HG03439 (cell line): ENCODE measurements at regions not wholly inside any gene's neighbourhood (a gene's known extent, or its start where the extent isn't known, plus 50 kb on each side); places are given as distances from the start of the nearest gene placed in this dataset.
"Not testable (repeated sequence)": the region's sequence is repeated elsewhere in the genome, so short reads cannot be mapped to it uniquely, and the experiment has no call there.

Experiments used
- ATAC-seq: cut with Tn5 transposase; IDR thresholded peaks from one replicate; pipeline ENCODE4 v1.9.1; 2021; ENCODE audit warnings: mild to moderate bottlenecking, moderate library complexity; ENCODE audit not compliant: unreplicated experiment

GRCh38 chr10:61279400-61279799, 173.8 kb downstream of the TMEM26 start:
- ATAC-seq = no peak

GRCh38 chr10:61278556-61278955, 174.6 kb downstream of the TMEM26 start:
- ATAC-seq = no peak

GRCh38 chr10:61272781-61273180, 180.4 kb downstream of the TMEM26 start:
- ATAC-seq = no peak

GRCh38 chr10:61271127-61271780, 181.9 kb downstream of the TMEM26 start:
- no peak for ATAC-seq

GRCh38 chr10:61263518-61263917, 189.7 kb downstream of the TMEM26 start:
- no peak for ATAC-seq

- no peak for ATAC-seq
These were observed 190.5 kb downstream of the TMEM26 start for GRCh38 chr10:61262486-61263261.

- no peak for ATAC-seq
These were observed 195.2 kb downstream of the TMEM26 start for GRCh38 chr10:61257956-61258496.

- no peak for ATAC-seq
These were observed 196.0 kb downstream of the TMEM26 start for GRCh38 chr10:61257136-61257535.

- not testable (repeated sequence) for ATAC-seq
These were observed 200.9 kb downstream of the TMEM26 start for GRCh38 chr10:61252326-61252725.

GRCh38 chr10:61251089-61251488, 202.1 kb downstream of the TMEM26 start:
- no peak for ATAC-seq

- ATAC-seq = no peak
These were observed 203.1 kb downstream of the TMEM26 start for GRCh38 chr10:61250131-61250530.

- ATAC-seq = no peak
These were observed 205.2 kb downstream of the TMEM26 start for GRCh38 chr10:61248013-61248412.

- ATAC-seq = no peak
These were observed 208.9 kb downstream of the TMEM26 start for GRCh38 chr10:61244261-61244775.

- ATAC-seq = no peak
These were observed 220.4 kb downstream of the TMEM26 start for GRCh38 chr10:61232780-61233179.

- ATAC-seq = no peak
These were observed 227.2 kb downstream of the TMEM26 start for GRCh38 chr10:61225939-61226338.

- no peak for ATAC-seq
These were observed 229.6 kb downstream of the TMEM26 start for GRCh38 chr10:61223576-61223975.

GRCh38 chr10:61219696-61220095, 233.5 kb downstream of the TMEM26 start:
- ATAC-seq = no peak

- ATAC-seq = no peak
These were observed 235.2 kb downstream of the TMEM26 start for GRCh38 chr10:61217851-61218565.

- ATAC-seq = no peak
These were observed 237.9 kb downstream of the TMEM26 start for GRCh38 chr10:61215246-61215645.

- no peak for ATAC-seq
These were observed 241.7 kb downstream of the TMEM26 start for GRCh38 chr10:61211468-61211867.

GRCh38 chr10:61197057-61197456, 253.1 kb upstream of the RHOBTB1 start:
- ATAC-seq = no peak
